HG03066 (cell line): ENCODE measurements at regions not wholly inside any gene's neighbourhood (a gene's known extent, or its start where the extent isn't known, plus 50 kb on each side); places are given as distances from the start of the nearest gene placed in this dataset.

Experiments used
- ATAC-seq: cut with Tn5 transposase; IDR thresholded peaks from one replicate; pipeline ENCODE4 v1.9.1; 2021; ENCODE audit warnings: low read depth; ENCODE audit not compliant: unreplicated experiment

GRCh38 chr4:19807505-19807904 is 444.2 kb upstream of the SLIT2 start:
- no peak for ATAC-seq

- ATAC-seq = no peak
Measured at GRCh38 chr4:19806865-19807264, 444.8 kb upstream of the SLIT2 start.

- no peak for ATAC-seq
Measured at GRCh38 chr4:19803406-19803805, 448.3 kb upstream of the SLIT2 start.

GRCh38 chr4:19793831-19794230 is 457.9 kb upstream of the SLIT2 start:
- no peak for ATAC-seq

DNA sequence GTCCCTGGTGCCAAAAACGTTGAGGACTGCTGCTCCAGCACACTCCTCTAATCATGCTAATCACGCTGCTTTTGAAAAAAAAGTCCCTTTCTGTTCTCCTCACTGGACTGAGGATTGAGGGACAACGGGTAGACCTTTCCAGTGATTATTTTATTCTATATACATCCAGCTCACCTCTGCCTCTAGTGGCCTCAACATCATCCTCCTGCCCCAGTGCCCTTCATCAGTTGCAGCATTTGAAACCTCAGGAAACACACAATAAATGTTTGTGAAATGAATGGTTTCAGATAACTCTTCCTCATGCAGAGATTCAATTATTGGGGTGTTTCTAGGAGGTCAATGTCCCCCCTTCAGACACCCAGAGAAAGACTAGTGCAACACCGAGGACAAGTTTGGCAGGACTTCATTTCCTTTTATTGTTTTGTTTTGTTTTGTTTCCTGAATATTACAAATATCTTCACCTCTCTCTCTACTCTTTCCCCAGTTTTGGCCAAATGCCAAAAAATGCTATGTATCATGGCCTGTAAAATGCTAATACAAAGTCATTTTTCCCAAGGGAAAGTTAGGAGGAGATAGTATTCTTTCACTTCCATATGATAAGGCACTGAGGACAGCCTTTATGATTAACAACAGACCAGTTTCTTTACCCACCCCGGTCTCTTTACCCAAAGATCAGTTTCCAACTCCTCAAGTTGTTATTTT is 460.1 kb upstream of the SLIT2 start:
- no peak for ATAC-seq

- no peak for ATAC-seq
Measured at GRCh38 chr4:19786616-19787015, 465.1 kb upstream of the SLIT2 start.

- ATAC-seq = no peak
Measured at GRCh38 chr4:19783667-19784223, 468.0 kb upstream of the SLIT2 start.

DNA sequence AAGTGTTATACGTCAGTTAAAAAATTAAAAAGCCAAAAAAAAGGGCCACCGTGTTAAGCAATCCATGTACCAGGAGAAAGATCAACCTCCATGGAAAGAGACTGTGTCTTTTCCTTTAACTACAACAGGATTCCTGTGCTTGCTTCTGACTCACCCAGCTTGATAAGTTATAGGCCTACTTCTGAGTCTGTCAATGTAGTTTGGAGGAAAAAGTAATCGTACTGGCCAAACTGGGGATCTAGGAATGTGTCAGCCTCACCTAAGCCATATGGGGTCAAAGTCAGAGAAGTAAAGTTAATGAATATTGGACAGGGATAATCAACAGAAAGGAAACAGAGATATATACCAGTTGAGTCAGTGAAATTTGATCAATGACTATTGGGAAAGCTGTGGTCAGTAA is 470.8 kb upstream of the SLIT2 start:
- ATAC-seq = no peak

DNA sequence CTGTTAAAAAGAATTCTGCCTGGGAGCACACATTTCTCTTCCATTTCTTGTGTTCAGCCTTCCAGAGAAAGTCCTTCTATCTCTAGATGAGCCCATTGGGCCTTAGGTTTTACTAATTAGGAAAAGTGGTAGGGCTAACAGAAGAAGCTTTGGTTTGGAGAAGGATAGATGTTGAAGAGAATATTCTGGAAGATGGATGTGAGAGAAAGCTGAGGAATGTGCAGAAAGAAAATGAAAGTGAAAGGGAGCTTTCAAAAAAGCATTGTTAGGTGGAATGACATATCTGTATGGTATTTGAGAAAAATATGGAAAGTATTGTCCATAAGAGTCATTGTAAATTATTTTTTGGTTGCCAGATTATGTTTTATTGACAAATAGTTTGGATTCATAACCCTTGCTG is 474.8 kb upstream of the SLIT2 start:
- ATAC-seq = no peak

DNA sequence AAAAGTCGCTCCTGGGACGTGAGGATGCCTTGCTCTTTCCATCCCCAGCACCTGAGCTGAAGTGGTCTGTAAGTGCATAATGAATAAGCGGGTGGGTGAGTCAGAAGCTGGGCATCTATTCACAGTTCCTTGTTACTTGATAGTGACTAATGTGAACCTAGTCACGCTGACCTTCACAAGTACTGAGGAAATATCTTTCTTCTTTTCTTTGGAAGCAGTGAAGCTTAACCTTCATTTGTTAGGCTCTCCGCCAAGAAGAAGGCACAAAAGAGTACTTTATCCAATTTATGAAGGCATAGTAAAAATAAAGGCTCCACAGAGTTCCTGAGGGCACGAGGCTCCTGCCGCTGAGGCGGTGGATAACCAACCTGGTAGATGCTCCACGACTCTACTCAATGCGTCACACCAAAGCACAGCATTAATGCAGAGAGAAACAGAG is 475.7 kb upstream of the SLIT2 start:
- no peak for ATAC-seq

DNA sequence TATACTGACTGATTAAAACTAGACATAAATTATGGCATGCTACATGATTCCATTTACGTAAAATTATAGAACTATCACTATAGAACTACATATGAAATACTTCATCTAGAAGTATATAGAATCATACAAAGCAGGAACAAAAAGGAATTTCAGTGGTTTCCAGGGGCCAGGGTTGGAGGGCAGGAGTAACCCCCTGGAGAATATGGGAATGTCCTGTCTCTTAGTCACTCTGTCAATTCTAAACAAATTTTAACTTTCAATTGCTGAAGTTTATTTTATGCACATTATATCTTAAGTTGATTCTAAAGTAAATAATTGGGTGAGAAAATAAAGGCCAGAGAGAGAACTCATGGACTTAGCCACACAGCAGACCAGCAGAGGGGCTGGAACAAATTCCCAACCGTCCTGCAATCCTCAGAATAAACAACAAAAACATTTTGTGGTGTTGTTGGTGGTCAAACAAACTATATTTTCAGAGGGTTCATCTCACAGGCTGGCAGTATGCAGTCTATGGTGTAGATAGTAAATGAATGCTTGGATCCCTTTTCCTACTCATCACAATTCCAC is 476.9 kb upstream of the SLIT2 start:
- ATAC-seq = no peak

DNA sequence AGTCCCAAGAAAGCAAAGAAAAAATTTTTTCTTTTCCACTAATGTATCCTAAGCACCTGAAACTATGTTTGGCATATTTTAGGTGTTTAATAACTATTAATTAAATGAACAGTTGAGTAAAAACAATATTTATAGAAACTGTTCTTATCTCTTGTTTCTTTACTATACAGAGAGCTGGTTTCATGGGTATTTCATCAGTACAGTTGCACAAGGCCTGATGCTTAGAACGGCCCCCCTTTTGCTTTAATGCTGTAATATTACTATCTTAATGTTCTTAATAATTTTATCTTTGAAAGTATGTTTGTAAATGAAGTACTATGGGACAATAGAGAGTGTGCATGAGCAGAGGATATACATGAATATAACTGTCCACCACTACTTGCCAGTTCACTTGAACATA is 479.1 kb upstream of the SLIT2 start:
- ATAC-seq = no peak

- ATAC-seq = no peak
Measured at GRCh38 chr4:19756661-19757060, 495.0 kb upstream of the SLIT2 start.

GRCh38 chr4:19752599-19752998 is 499.1 kb upstream of the SLIT2 start:
- ATAC-seq = no peak

DNA sequence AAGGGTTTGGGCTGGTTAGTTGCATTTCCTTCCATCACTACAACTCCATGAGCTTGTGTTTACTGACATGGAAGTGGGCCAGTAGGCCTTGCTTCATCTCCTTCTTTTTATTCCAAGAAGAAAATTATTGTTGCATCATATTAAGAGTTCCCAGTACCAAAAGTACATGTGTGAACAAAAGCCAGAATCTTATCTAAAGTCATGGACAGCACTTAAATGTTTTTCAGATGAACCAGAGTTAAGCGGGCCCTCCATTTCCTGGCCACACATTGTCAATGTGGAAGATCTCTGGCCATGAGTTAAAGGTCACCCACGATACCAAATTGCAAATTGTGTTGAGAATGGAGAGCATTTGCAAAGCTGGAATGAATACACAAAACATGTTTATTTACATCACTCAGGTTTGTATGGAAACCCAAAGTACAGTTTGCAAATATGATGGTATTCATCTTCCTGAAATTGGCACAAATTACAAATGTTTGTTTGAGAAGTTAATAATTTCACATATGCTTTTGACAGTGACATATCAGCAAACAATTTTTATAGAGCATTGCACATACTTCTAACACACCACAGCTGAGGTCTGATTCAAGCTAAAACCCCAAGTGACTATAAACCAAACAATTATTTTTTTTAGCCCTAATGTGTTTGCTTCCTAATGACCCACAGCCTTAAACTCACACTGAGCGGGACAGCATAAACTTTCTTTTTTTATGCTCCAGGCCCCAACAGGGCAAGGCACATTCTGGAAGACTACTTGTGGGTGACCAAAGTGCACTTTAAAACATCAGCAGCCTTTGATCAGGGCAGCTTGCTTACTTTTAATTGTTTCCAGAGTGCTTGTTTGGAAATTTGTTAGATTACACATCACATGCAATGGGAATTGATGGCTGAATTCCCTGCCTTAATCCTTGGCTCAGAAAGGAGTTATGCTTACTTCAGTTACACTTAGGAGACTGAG is 502.9 kb upstream of the SLIT2 start:
- no peak for ATAC-seq

DNA sequence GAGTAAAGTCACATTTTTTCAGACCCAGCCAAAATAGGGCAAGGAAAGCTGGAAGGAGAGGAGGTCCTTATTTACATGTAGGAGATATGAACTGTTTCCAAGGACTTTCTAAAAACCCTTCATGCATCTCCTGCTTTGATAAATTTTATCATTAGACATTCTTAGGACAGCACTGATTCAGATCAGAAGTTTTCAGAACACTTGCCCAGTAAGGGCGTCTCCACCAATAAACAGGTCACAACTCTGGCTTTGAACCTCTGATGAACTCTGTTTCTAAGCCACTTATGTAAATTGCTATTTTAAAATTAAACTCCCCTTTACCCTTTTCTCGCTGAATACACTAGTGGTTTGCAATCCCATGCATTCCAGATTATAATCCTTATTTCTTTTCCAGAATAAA is 505.3 kb upstream of the SLIT2 start:
- no peak for ATAC-seq

- no peak for ATAC-seq
Measured at GRCh38 chr4:19743115-19743638, 508.5 kb upstream of the SLIT2 start.

DNA sequence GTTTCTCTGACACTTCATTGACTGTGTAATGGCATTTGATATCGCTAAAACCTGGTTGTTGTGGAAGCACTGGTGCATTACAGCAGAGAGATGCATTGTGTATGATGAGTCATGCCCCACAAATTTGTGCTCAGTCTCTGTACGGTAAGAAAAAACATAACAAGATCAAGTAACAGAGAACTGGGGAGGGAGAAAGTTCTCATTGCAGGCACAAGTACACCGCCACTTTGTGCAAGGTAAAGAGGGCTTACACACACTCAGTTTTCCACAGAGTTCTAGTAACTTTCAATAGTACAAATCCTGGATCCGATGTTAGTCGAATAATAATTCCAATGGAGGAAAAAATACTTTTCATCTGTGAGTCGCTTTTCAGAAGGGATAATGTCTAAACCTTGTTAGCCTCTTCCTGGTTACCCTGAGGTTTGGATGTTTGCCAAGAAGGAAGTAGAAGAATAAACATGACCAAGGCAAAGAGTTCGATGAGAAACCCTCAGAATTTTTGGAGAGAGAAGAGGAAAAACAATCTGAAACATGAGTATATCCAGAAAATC is 512.5 kb upstream of the SLIT2 start:
- no peak for ATAC-seq

GRCh38 chr4:19736968-19737756 is 514.5 kb upstream of the SLIT2 start:
- ATAC-seq = no peak

DNA sequence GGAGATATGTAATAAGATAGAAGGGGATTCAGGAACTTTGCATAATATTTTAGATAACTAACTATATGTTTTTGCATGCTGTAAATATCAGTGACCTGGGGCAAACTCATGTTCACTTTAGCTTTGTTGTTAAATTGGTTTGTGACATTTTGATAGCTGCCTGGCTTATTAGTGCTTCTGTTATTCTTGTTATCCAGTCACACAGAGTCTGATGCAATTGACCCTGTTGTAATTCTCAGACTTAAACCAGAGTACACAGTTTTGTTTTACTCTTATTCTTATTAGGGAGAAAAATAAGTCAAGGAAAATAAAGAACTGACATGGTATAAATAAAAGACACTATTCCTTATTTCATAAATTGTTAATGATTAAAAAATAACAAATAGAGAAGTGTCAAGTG is 516.7 kb upstream of the SLIT2 start:
- ATAC-seq = no peak
